Heart left ventricle (tissue), 16 donors: ENCODE measurements at regions not wholly inside any gene's neighbourhood (a gene's known extent, or its start where the extent isn't known, plus 50 kb on each side); places are given as distances from the start of the nearest gene placed in this dataset.

ENCODE experiments used
- ATAC-seq, 4 donors: fragments of 200-7000 bp; cut with Tn5 transposase; one replicate each; pipeline ENCODE4 v1.9.1; 2020 to 2022; ENCODE audit warnings: moderate library complexity in 4 of 4, mild to moderate bottlenecking in 3 of 4, moderate number of reproducible peaks in 1 of 4
- DNase-seq, 5 donors: peaks; one replicate each; pipeline ENCODE4 v3.0.0-alpha.2; 2020
- H3K27ac ChIP-seq, 12 donors: fragments of 200-600 bp; sonication (generic) in 4 of 12; one replicate each; pipeline versions ENCODE4 v1.5.0 to v1.8.0; 2016 to 2022; ENCODE audit warnings: mild to moderate bottlenecking in 2 of 12
- H3K27me3 ChIP-seq, 9 donors: fragments of 200-600 bp; sonication (generic) in 2 of 9; one replicate each; pipeline versions ENCODE4 v1.5.1 to v1.8.0; 2016 to 2022; ENCODE audit warnings: mild to moderate bottlenecking in 3 of 9
- H3K36me3 ChIP-seq, 9 donors: fragments of 200-600 bp; sonication (generic) in 2 of 9; one replicate each; pipeline versions ENCODE4 v1.5.0 to v1.8.0; 2018 to 2022; ENCODE audit warnings: mild to moderate bottlenecking in 2 of 9
- H3K4me1 ChIP-seq, 12 donors: fragments of 200-600 bp; sonication (generic) in 4 of 12; one replicate each; pipeline versions ENCODE4 v1.5.0 to v1.8.0; 2016 to 2022; ENCODE audit warnings: mild to moderate bottlenecking in 3 of 12
- H3K4me3 ChIP-seq, 12 donors: fragments of 200-600 bp; sonication (generic) in 4 of 12; one replicate each; pipeline versions ENCODE4 v1.5.0 to v1.8.0; 2017 to 2022; ENCODE audit warnings: mild to moderate bottlenecking in 9 of 12, moderate library complexity in 4 of 12
- H3K9me3 ChIP-seq, 12 donors: fragments of 200-600 bp; sonication (generic) in 4 of 12; one replicate each; pipeline versions ENCODE4 v1.5.0 to v1.8.0; 2016 to 2022; ENCODE audit warnings: mild to moderate bottlenecking in 1 of 12
- POLR2A ChIP-seq, 2 donors: fragments of 450-650 bp; IDR thresholded peaks; one replicate each; pipeline ENCODE4 v1.6.1; 2017; ENCODE audit warnings: antibody characterized with exemption in 2 of 2, mild to moderate bottlenecking in 2 of 2, moderate library complexity in 2 of 2
- WGBS, 4 donors: extraction: QIAGEN DNeasy Blood & Tissue Kit in 2 of 4; methylation state at CpG; one replicate each; pipeline versions ENCODE4 v1.1.5 to v1.1.7; 2013 to 2018; 5-methylcytosine and 5-hydroxymethylcytosine counted together
- intact Hi-C, 10 donors: fragments of 100-400 bp; cut with DNase I; formaldehyde crosslinking; loops; one replicate each; pipeline versions ENCODE4 v1.11.1 to v1.14.2; 2022
- TF ChIP-seq, protein P1 (sequence below), 12 donors: fragments of 200-600 bp; sonication (generic) in 4 of 12; IDR thresholded peaks; one replicate each; pipeline versions ENCODE4 v1.5.0 to v1.8.0; 2018 to 2022; ENCODE audit warnings: antibody characterized with exemption in 12 of 12, mild to moderate bottlenecking in 5 of 12
- donor health status: ischemic (EF 13 %, LVEDD 7.1; RV severe dilation, severe dysfunction).
- donor health status: healthy with polysubstance abuse.
- donor health status: DM: no; HTN: yes; CAD: no.
- donor health status: DM: no; HTN: no; CAD: no.
- donor health status: ischemic (EF 25% LVEDD 6.9; RV normal size, moderate dysfunction).
- donor health status: ischemic (EF 25% LVEDD 5.7; RV mildly dilated, moderate dysfunction).
- donor health status: healthy.
- donor health status: DM: yes; HTN: yes; CAD: no.
- donor health status: ischemic (EF 35%, LVEDD 5.7; RV mildly dilated, moderate dysfunction).
- donor health status: nonischemic (EF 11% LVEDD 7.7; RV severe dilation, severe dysfunction).
- donor health status: DM: yes; HTN: yes; CAD: no.
- donor health status: PGD.
- donor health status: ischemic (EF 29% LVEDD 5.4; RV normal size, mild dysfunction).
- donor health status: nonischemic (EF 23%, LVEDD 6.1; RV moderate dilation, normal function).

DNA sequence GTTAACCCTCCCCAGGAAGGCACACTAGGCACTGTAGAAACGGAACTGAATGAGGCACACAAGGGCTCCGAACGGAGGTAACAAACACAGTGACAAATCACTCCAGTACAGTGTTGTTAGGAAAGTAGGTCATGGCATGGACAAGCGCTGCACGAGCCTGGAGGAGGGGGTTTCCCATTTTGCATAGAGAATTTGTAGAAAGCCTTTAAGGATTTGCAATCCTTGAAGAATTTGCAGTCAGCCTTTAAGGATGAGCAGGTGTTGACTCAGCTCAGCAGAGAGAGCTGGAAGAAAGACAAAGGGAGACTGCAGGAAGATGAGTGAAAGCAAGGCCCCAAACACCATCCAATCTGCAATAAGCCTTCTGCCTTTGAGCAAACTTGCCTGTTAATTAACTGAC lies 51.1 kb upstream of the PPP1R3C start:
- no peak overlapping the region for H3K27ac ChIP-seq

DNA sequence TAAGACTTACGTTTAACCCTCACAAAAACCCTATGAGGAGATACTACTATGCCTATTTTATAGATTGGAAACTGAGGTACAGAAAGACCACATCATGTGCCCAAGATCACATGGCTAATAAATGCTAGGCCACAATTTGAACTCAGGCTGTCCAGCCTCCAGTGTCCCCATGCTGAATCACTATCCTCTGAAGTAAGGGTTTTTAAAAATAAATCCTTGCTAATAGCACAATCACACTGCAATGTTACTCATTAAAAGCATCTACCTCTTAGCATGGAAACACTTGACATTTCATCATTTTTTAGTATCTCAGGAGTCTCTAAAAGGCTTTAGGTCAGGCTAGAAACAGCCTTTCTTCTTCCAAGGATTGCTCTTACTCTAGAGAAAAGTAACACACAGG lies 50.0 kb upstream of the PPP1R3C start:
- no peaks in the 10 kb centered on the region for H3K9me3 ChIP-seq
- TF ChIP-seq POLR2A (IDR thresholded peaks at IDR 0.05), result no peak
- TF ChIP-seq, protein P1, sequence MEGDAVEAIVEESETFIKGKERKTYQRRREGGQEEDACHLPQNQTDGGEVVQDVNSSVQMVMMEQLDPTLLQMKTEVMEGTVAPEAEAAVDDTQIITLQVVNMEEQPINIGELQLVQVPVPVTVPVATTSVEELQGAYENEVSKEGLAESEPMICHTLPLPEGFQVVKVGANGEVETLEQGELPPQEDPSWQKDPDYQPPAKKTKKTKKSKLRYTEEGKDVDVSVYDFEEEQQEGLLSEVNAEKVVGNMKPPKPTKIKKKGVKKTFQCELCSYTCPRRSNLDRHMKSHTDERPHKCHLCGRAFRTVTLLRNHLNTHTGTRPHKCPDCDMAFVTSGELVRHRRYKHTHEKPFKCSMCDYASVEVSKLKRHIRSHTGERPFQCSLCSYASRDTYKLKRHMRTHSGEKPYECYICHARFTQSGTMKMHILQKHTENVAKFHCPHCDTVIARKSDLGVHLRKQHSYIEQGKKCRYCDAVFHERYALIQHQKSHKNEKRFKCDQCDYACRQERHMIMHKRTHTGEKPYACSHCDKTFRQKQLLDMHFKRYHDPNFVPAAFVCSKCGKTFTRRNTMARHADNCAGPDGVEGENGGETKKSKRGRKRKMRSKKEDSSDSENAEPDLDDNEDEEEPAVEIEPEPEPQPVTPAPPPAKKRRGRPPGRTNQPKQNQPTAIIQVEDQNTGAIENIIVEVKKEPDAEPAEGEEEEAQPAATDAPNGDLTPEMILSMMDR (IDR thresholded peaks at IDR 0.05), result no peak
- no peaks in the 10 kb centered on the region for H3K36me3 ChIP-seq
- WGBS, 4 donors, result 83 to 96% (median 91%) methylated on average over 1 of the region's 1 CpG
- H3K4me1 ChIP-seq, result peaks cover 0 to 14% (median 0%) of the 10 kb centered on the region in 12 donors
- H3K27ac ChIP-seq, result no peak overlapping the region
- ATAC-seq (no peak), DNase-seq (no peak)
- no peak overlapping the region for H3K4me3 ChIP-seq
- peaks cover 0 to 3% (median 0%) of the 10 kb centered on the region in 9 donors for H3K27me3 ChIP-seq
- intact Hi-C loops, result no loop called here

More for the DNA sequence above, 51.1 kb upstream of the PPP1R3C start:
- Histone ChIP-seq H3K36me3 (no peaks in the 10 kb centered on the region), H3K27me3 (peaks cover 0 to 3% (median 0%) of the 10 kb centered on the region in 9 donors), H3K9me3 (no peaks in the 10 kb centered on the region), H3K4me3 (no peak overlapping the region), H3K4me1 (peaks cover 0 to 15% (median 0%) of the 10 kb centered on the region in 12 donors)
- TF ChIP-seq, protein P1 (IDR thresholded peaks at IDR 0.05), result no peak
- TF ChIP-seq POLR2A (IDR thresholded peaks at IDR 0.05), result no peak
- WGBS, 4 donors, result 52 to 71% (median 56%) methylated on average over 5 of the region's 5 CpGs
- no peak for DNase-seq
- intact Hi-C loops, result no loop called here
- ATAC-seq, result no peak
